Esophagus mucosa (tissue), 1 donor: ENCODE measurements at regions not wholly inside any gene's neighbourhood (a gene's known extent, or its start where the extent isn't known, plus 50 kb on each side); places are given as distances from the start of the nearest gene placed in this dataset.

Experiments
- ATAC-seq: fragments of 200-7000 bp; cut with Tn5 transposase; one replicate; pipeline ENCODE4 v1.9.1; 2020
- donor health status: DM: yes; HTN: yes; CAD: no.

DNA sequence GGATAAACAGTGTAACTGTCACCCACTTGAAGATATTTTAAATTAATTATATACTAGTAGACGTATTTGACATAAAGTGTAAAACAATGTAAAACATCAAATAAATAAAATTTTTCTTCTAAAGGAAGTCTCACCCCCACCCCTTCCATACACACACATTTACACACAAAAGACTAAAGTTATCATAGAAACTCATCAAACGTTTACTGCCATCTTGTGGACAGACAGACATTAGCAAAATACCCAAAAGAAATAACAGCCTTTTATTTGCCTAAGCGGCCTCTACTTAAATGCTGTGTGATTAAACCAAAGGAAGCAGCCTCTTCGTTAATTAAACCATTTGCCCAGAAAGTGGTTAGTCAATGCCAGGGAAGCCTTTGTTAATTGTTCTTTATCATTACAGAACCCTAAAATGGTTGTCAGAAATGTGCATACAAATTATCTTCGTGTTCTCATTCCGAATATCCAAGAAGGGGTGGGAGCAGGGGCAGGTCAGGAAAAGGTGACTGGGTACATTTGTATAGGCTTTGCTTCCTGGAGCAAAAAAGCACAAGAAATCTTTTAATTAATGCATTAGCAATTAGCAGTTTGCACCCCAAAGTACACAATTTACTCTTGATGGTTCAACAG is 176.2 kb upstream of the SASH1 start:
- peak; percentile 47 for ATAC-seq

- no peak for ATAC-seq
Measured at GRCh38 chr6:148169706-148170105, 172.9 kb upstream of the SASH1 start.

DNA sequence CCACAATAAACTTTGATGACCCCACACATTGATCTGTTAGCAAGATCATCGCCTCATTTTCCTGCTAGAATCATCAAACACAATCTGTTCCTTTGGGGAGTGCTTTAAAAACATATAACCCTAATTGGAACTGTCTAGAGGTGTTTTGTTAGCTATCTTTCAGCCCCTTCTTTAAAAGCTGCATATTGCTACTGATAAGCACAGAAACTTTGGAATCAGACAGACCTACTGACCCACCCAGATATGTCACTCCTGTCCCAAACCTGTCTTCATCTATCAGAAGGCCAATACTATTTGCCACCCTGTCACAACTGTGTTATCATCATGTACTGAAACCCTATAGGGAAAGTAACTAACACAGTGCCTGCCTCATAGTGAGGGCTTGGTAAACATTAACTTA is 172.4 kb upstream of the SASH1 start:
- ATAC-seq, result no peak

GRCh38 chr6:148173548-148173947 is 169.1 kb upstream of the SASH1 start:
- no peak for ATAC-seq

GRCh38 chr6:148175550-148176188 is 167.0 kb upstream of the SASH1 start:
- peak; percentile 50 for ATAC-seq

GRCh38 chr6:148177589-148178233 is 164.9 kb upstream of the SASH1 start:
- ATAC-seq, result peak; percentile 58

DNA sequence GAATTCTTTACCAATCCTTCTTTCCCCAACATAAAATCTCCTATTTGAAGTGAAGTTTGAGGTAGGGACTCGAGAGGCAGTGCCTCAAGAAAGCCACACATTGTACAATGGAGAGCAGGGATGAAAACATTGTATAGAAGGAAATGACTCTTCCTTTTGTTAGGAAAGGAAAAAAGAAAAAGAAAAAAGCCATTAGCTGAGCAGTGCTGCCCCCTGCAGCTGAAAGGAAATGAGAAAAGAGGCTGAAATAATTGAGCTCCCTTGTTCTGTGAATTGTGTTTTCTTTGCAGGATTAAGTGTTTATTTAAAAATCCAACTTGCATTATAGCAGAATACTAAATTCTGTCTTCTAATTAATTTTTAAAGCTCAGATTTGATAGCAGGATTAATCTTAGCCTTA is 162.9 kb upstream of the SASH1 start:
- no peak for ATAC-seq

DNA sequence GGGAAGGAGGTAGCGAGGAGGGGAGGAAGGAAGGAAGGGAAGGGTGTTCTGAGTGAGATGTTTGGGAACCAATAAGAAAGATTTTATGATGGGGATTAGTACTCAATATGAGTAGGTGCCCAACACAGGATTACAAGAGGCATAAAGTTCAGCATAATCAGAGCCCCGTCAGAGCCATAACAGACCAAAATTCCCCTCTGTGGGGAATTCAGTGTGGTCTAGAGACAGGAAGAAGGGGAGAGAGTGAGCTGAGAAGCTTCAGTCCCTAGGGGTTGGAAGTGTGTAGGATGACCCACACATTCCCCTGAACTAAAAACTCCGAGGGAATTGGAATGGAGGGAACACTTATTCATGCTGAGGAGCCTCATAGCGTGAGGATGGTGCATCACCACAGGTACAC is 160.3 kb upstream of the SASH1 start:
- ATAC-seq, result no peak

DNA sequence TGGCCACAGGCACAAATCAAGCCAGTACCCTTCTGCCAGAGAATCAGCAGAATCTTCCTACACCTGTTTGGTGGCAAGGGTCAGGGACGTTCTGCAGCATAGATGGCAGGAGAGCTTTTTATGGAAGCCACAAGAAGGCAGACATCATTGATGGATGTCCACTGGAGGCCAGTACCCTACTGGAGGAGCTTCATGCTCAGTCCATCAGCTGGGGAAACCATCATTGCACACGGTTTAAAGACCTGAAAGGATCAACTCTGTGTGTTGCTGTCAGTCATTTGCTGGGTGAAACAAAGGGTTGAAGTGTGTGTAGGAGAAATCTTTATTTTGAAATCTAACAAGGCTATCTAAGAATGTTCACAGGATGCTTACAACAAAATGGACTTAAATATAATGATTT is 158.9 kb upstream of the SASH1 start:
- no peak for ATAC-seq

DNA sequence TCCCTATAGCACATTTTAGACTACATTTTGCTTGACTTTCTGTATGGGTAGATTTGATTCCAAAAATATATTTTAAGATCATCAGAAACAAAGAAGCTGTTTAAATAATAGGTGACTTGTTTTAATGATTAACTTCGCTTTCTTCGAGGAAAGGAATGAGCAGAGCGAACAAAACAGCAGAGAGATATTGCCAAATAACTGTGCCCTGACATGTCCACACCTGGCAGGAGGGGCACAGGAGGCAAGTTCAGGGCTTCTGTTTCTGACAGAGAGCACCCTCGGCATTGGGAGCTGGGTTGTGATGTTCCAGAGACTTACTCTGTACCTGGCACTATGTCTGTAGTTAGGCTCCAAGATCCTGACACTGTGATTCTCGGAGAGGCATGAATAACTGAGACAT is 155.7 kb upstream of the SASH1 start:
- ATAC-seq, result peak; percentile 46

GRCh38 chr6:148192310-148192709 is 150.3 kb upstream of the SASH1 start:
- peak; percentile 39 for ATAC-seq

GRCh38 chr6:148193063-148193680 is 149.5 kb upstream of the SASH1 start:
- peak; percentile 84 for ATAC-seq

DNA sequence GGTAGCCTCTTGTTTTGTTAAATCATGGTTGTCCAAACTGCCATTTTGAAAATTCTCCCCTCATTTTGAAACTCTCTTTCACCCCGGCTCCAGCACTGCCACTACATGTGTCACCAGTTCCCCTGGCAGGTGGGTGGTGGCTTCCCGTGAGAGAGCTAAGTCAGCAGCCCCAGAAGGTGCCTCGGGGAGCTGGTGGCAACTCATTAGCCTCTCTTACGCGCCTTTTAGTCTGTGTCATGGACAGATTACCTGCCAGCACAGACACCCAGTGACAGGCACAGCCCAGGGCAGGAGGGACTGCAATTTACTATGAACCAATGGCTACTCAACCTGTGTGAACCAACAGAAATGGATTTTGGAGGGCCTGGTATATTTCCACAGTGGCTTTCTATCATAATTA is 147.1 kb upstream of the SASH1 start:
- peak; percentile 77 for ATAC-seq

- no peak for ATAC-seq
Measured at GRCh38 chr6:148199584-148199983, 143.1 kb upstream of the SASH1 start.

DNA sequence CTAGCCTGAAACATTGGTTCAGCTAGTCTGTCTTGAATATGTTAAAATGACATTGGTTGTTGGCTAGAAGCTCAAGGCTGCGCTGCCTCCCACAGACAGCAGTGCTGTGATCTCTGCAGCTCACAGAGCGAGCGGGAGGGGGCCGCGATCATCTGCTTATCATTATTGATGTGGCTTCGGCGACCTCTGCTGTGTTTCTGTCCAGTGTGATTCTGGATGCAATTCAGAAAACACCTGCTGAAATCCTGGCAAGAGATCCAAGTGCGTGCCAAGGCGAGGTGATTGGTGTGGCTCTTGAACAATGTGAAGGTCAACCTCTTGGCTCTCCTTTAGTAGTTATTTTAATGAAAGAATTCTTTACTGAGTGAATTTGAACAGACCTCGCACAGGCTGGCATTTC is 142.3 kb upstream of the SASH1 start:
- no peak for ATAC-seq

DNA sequence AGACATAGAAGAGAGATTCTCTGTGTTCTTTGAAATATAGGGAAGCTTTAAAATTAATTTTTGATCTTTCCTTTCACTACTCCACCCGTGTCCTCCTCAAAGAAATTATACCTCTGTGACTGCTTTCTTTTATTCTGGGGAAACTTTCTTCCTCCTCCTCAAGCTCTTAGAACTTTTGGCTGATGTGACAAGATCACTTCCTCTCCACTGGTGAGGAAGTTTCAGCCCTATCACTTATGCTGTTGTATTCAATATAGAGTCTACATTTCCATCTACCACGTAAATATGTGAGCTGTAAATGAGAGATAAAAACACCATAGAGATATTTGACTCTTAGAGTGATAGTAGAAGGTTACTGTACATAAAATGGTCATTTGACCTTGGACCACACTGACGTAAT is 141.9 kb upstream of the SASH1 start:
- no peak for ATAC-seq

DNA sequence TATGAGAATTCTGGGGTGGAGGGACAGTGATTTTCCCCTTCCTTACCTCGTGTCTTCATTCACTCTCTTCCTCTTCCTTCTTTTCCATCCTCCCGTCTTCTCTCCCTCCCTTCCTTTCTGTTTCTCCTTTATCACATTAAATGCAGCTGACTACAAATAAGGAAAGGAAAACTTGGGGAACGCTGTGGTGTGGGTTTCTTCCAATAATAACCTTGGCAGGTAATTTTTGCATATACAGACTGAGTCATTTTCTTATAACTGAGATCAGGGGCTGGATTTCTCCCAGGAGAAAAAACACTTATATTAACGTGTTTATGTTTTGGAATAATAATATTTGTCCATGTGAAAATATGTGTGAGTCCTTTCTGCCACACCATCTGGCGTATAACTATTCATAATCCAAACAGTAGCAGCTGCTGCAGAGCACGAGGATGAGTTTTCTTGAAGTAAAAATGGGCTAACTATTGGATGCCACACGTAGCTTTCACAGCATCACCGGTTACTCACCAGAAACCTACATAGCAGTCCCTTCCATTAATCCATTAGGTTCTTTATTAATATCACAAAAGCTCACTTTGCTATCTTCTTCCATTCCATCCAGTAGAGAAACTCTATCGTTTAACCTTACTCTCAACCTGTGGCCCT is 139.2 kb upstream of the SASH1 start:
- ATAC-seq, result no peak

GRCh38 chr6:148203970-148204369 is 138.7 kb upstream of the SASH1 start:
- no peak for ATAC-seq

DNA sequence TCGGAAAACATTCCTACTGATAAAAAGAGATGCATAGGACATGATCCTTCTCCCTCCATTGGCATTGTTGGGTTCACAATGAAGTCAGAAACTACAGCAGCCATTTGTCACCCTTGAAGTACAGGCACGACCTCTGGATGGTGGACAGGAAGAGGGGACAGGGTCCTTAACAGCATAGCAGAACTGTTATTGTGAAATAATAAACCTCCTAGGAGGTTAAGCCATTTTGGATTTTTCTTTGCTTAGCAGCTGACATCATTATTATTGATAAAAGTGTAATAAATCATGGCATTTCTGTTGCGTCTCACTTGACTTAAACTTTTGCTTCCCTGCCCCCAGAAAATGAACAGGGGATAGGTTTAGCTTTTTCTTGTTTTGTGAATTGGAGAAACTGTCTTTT is 134.3 kb upstream of the SASH1 start:
- no peak for ATAC-seq

DNA sequence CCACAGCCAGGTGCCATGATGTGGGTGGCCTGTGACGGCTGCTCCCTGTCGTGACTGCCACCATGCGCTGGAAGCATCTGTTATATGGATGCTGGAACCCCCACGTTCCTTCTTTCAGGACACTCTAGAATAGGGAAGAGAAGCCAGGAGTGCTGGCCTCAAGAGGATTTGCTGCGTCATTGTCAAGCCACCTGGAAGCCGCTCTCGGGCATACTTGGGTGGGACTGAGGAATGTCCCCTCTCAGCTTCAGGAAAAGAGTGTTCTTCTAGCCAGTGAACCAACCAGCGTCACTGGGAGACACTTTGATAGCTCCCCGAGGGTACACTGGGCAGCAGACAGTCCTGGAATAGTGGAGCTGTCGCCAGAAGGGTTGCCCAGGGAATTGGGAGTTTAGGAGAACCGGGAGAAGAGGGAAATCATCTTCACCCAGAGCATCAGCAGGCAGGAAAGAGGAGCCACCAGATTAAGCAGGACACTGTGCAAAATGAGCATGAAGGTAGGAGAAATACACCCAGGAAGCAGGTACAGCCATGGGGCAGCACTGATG is 130.8 kb upstream of the SASH1 start:
- ATAC-seq, result no peak

GRCh38 chr6:148212366-148212765 is 130.3 kb upstream of the SASH1 start:
- ATAC-seq, result no peak

GRCh38 chr6:148213366-148213765 is 129.3 kb upstream of the SASH1 start:
- ATAC-seq, result no peak

- no peak for ATAC-seq
Measured at GRCh38 chr6:148214667-148215066, 128.0 kb upstream of the SASH1 start.
